ENCODE measurements at regions not wholly inside any gene's neighbourhood (a gene's known extent, or its start where the extent isn't known, plus 50 kb on each side); places are given as distances from the start of the nearest gene placed in this dataset.
"Not testable (repeated sequence)": the region's sequence is repeated elsewhere in the genome, so short reads cannot be mapped to it uniquely, and the experiment has no call there.

DNA sequence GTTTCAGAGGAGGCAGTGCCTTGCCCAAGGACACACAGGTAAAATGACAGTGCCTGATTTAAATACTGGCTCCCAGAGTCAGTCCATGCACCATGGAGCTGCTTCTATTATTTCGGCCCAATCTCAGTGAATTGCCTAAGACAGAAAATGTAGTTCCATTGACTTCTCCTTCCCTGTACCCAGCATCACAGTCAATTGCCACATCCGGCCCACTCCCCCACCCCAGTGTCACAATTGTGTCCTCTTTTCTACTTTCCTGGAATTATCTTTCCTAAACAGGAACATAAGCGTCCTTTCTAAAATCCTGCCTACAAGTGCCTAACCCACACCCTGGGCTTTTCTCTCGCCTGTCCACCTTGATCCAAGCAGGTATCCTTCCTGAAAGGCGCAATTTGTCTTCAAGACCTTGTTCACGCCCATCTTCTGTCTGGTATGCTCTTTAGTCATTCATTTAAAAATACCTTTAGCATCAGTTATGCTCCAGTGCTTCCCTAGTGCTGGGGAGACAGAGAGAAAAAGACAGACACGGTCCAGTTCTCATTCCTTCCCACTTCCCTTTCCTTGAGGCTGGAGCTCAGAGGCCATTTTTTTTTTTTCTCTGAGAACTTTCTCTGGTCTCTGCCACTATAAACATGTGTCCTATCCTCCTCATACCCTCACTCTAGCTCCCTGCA lies 411.4 kb downstream of the LIG4 start:
- H3K4me3 ChIP-seq (ENCODE audit: low read depth, low read length): no peak overlapping the region
- no peak for DNase-seq (ENCODE audit: low read depth)

DNA sequence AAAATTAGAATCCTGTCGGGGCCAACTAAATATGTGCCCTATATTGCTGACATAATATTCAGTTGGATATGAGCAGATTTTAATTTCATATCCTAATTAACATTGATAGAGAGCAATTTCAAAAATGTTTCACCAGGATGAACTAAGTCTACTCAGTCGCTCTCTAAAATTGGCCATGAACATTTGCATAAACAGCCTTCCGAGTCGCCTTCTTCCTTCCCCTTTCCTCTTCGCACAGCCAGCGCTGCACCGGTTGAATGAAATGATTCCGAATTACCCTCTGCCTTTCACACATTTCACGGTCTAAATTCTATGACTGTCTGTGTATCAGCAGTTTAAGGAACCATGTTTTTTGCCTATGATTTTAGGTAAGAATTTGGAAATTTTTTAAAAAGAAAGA lies 413.7 kb downstream of the LIG4 start:
- DNase-seq (ENCODE audit: low read depth): no peak

DNA sequence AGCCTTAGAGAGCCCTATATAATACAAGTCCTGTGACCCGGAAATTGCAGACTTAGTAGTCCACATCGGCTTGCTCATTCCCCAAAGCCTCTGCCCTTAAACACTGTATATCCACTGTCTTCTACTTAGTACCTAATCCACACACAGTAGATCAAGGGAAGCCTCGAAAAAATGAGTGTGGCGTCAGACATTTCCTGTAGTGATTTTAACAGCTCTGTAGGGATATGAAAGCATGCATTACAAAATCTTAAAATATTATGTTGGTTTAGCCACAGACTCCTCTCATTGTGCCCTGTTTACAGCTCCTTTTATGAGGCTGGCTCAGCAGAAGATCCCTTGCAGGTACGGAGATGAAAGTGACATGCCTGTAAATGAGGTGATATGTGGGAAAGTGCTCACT lies 416.3 kb downstream of the LIG4 start:
- peak; percentile 22 for DNase-seq (ENCODE audit: low read depth)
- no peak overlapping the region for H3K4me3 ChIP-seq (ENCODE audit: low read depth, low read length)

More for the DNA sequence above, 413.7 kb downstream of the LIG4 start:
- H3K4me3 ChIP-seq (ENCODE audit: low read depth, low read length): no peak overlapping the region

DNA sequence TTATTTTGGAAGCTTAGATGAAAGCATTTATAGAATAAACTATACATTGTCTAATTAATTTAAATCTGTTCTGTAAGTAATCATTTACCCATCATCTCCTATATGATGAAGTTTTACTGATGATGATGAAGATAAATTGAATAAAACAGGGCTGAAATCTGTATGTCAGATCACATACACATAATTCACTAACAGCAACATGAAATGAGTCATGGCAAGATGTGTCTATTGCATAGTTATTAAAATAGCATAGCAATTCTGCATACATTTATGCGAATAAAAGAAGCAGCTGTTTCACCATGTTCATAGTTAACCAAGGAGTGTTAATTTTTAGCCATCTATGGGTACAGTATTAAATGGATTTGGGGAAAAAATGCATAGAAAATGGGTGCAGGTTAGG lies 424.9 kb downstream of the LIG4 start:
- DNase-seq (ENCODE audit: low read depth): no peak
- H3K4me3 ChIP-seq (ENCODE audit: low read depth, low read length): no peak overlapping the region

DNA sequence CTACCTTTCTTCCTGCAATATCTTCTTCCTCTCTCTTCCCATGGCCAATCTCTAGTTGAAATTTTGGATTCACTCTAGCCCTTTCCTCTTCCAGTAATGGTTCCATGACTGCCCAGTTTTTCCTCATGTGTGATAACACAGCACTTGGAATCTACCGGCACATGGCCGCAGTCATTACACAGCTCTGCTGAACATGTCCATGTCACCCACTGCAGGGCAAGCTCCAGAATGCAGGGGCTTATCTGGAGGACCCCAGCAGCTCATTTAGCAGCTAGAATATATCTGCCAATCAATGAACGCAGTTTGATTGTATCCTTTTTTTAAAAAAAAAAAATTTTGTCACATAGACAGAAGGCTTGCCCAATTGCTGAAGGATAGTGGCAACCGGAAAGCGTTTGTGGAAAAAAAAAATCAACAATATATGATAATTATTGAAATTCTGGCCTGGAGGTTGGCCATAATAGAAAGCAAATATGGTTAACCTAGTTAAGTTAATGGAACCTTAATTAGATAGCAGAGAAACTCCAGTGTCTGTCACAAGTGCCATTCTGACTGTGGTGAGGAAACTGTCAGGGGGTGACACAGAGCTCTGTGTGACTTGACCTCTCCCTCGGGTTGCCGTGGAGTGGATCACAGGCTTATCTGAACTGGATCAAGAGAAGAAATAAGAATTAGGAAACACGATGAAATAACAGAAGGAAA lies 426.7 kb downstream of the LIG4 start:
- no peak for DNase-seq (ENCODE audit: low read depth)
- no peak overlapping the region for H3K4me3 ChIP-seq (ENCODE audit: low read depth, low read length)

DNA sequence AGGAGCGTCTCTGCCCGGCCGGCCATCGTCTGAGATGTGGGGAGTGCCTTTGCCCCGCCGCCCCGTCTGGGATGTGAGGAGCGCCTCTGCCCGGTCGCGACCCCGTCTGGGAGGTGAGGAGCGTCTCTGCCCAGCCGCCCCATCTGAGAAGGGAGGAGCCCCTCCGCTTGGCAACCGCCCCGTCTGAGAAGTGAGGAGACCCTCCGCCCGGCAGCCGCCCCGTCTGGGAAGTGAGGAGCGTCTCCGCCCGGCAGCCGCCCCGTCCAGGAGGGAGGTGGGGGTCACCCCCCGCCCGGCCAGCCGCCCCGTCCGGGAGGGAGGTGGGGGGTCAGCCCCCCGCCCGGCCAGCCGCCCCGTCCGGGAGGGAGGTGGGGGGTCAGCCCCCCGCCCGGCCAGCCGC lies 432.7 kb downstream of the LIG4 start:
- not testable (repeated sequence) for DNase-seq (ENCODE audit: low read depth); H3K4me3 ChIP-seq (ENCODE audit: low read depth, low read length)

DNA sequence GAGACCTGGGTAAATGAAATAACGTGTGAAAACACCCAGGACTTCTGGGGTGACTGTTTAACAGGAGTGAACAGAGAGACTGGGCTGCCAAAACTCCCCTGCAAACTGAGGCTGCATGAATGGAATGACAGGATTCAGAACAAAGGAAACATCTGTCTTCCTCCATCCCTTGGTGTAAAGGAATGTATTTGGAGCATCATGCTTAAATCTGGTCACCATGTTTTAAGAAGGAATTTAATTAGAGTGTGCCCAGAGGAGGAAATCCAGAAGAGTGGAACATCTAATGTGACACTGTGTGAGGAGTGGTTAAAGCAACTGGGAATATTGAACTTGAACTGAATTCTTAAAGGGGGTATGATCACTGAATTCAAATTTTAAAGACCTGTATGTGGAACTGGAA lies 437.2 kb downstream of the LIG4 start:
- no peak overlapping the region for H3K4me3 ChIP-seq (ENCODE audit: low read depth, low read length)
- no peak for DNase-seq (ENCODE audit: low read depth)

DNA sequence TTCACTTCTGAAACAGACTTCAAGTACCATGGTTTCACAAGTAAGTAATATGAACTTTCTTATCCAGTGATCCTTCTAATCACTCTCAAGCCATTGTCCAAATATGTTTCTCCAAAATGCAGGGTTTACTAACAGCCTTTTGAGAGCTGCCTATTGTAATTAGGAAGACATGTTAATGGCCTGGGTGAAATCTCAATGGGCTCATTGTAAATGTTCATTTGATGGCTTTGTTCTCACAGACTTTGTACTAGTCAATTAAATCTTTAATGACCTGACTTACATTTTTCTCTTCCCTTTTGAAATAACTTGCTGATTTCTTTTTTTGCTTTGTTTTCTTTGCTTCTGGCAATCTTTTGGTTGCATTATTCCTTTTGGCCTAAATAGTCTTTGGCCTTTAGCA lies 444.8 kb downstream of the LIG4 start:
- DNase-seq (ENCODE audit: low read depth): no peak
- no peak overlapping the region for H3K4me3 ChIP-seq (ENCODE audit: low read depth, low read length)

DNA sequence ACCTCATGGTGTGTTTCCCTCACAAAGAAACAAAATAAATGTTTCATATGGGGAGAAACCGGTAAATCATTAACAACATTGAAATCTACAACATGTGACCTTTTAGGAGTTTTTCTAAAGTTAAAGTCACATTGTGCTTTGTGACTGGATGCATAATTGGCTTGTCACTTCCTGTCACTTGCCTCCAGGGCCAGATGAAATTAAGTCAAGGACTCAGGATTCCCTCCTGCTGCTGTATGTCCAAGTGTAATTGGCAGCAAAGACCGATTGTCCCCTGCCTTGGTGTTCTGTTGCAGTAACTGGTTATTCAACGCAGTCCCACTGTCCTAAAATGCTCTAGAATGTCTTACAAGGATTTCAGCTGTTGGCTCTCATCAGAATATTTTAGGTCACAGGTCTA lies 448.2 kb downstream of the LIG4 start:
- H3K4me3 ChIP-seq (ENCODE audit: low read depth, low read length): no peak overlapping the region
- no peak for DNase-seq (ENCODE audit: low read depth)

DNA sequence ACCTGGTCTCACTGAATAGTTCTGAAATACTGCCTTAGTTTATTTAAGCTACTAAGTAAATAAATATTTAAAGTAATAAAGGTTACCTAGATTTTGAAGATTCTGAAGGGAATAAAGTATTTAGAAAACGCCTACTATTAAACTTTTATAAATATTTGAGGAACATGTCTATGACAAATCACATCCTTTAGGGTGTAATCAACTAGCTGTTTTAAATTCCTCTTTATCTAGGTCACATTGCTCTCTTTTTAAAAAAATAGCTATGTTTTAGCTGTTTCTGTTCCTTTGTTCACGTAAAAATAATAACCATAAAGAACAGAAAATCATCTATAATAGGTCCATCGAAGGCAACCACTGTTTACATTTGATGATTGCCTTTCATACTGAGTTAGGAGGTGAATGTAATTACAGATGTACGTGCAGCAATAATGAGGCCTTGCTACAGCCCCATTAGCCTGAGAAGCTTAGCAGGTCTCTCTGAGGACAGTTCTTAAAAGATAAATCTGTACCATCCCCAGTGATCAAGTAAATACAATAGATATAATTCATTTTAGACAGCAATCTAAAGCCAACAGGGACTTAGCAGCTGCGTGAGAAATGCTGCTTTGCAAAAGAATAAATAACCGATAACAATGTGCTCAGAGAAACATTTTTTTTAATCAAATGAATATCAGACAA lies 449.5 kb downstream of the LIG4 start:
- DNase-seq (ENCODE audit: low read depth): no peak
- H3K4me3 ChIP-seq (ENCODE audit: low read depth, low read length): no peak overlapping the region

DNA sequence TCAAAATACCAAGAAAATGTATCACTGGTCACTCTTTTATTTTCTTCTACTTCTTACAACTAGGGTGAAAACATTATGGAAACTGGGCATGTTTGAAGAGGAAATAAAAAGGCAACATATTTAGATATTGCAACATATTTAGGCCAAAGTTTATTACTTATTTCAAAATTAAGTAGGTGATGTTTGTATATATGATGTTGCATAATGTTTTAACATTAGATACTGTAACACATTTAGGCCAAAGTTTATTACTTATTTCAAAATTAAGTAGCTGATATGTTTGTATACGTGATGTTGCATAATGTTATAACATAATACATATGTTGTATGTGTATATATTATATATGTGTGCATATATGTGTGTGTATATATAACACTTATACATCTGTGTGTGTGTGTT lies 451.3 kb downstream of the LIG4 start:
- H3K4me3 ChIP-seq (ENCODE audit: low read depth, low read length): no peak overlapping the region
- no peak for DNase-seq (ENCODE audit: low read depth)

DNA sequence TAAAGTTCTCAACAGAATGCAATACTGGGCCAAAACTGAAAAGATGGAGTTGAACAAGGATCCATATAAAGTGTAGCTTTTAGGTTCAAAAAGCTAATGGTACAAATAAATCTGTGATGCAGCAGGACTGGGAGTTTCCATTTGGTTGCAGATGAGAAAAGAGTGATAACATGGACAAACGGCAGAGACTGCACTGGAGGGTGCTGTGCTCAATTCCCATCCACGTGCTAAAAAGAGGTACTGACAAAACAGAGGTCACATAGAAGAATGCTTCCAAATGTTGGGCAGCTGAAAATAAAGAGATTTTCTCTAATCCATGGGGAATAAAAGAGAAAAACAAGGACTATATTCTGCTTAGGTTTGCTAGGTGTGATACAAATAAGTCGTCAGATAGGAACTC lies 461.6 kb downstream of the LIG4 start:
- no peak for DNase-seq (ENCODE audit: low read depth)
- no peak overlapping the region for H3K4me3 ChIP-seq (ENCODE audit: low read depth, low read length)

DNA sequence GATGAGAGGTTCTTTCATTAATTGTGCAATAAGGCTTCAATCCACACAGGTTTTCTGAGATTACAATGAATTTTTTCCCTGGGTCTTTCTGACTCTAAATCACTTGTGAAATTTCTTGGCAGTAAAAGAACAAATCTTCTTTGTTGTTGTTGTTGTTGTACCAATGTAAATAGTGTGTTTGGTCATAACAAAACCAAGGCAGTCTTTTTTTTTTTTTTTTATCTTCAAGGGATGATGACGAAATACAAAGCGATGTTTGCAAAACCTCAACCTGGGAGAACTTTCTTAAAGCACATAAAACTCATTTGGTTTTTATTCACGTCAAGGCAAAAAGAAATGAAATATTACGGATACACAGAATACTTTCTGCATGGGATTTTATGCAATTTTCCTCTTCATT lies 462.0 kb downstream of the LIG4 start:
- no peak overlapping the region for H3K4me3 ChIP-seq (ENCODE audit: low read depth, low read length)
- DNase-seq (ENCODE audit: low read depth): no peak

DNA sequence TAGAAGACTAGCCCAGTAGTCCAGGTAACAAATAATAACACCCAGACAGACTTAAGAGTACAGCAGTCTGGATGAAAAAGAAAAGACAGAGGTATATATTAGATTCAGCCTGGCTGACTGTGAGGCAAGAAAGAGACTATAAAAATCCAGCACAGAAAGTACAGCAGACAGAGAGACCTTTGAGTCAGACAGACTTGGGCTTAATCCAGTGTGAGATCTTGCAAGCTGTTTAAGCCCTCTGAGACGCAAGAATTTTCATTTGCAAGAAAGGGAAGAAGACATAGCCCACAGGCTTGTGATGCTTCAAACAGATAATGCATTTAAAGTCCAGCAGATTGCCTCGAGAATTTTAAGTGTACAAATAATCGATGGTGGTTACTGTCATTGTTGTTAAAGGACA lies 471.4 kb downstream of the LIG4 start:
- peak; percentile 58 for DNase-seq (ENCODE audit: low read depth)
- H3K4me3 ChIP-seq (ENCODE audit: low read depth, low read length): no peak overlapping the region

DNA sequence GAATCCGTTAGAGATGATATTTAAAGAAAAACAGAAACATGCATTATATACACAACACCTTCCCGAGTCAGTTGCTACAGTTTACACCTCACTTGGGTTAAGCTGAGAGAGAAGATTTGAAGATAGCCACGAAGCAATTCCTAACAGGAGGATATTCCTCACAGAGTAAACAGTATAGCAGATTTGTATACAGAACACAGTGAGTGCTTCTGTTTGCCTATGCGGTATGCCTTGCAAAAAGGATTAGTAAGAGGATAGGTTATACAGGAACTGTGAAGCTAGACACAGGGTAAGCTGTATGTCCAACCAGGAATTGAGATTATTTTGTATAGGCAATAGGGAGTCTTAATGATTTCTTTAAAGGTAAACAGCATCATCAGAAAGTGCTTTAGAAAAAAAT lies 471.8 kb downstream of the LIG4 start:
- DNase-seq (ENCODE audit: low read depth): no peak
- H3K4me3 ChIP-seq (ENCODE audit: low read depth, low read length): no peak overlapping the region

DNA sequence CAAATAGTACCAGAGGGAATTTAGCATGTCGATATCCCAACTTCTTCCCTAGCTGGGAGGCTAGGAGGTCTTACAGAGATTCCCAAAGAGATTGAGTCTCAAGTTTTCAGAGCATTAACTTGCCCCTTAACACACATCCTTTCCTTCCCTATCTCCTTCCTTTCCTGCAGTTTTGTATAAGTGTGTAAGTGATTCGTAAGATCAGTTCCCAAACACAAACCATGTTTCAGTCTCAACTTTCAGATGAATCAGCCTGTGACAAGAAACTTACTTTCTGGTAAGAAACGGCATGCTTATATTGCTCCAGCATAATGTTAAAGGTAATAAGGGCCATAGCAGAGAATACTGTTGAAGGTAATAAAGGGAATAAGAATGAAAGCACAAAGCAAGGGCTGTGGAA lies 472.2 kb downstream of the LIG4 start:
- DNase-seq (ENCODE audit: low read depth): no peak

DNA sequence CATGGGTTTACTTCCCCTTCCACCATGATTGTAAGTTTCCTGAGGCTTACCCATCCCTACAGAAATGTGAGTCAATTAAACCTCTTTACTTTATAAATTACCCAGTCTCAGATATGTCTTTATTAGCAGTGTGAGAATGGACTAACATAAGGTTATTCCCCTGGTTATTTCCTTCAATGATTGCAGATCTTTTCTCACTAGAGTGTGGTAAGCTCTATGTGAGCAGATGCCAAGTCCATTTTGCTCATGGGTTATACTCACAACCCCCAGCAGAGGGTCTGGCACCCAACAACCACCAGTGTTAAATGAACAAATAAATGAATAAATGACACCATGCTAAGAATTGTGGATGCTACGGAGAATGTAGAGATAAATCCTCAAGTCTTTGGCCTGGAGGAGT lies 472.8 kb downstream of the LIG4 start:
- DNase-seq (ENCODE audit: low read depth): no peak
- no peak overlapping the region for H3K4me3 ChIP-seq (ENCODE audit: low read depth, low read length)

More for the DNA sequence above, 472.2 kb downstream of the LIG4 start:
- H3K4me3 ChIP-seq (ENCODE audit: low read depth, low read length): no peak overlapping the region

DNA sequence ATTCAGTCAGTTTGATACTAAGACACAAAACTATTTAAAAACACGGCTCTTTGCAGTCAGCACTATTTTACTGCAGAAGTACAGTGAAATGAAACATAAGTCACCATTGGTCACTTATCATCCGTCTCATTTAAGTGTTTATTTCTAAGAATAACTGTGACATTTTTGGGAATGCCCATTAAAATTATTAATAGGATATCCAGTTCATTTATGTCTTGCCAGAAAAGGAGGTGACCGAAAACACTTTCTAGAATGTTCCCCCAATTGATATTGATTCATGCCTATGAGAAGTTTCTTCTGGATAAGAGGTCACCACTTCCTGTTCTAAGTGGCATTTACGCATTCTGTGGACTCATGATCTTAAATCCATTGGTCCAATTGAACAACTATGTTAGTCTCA lies 477.3 kb downstream of the LIG4 start:
- no peak for DNase-seq (ENCODE audit: low read depth)
- H3K4me3 ChIP-seq (ENCODE audit: low read depth, low read length): no peak overlapping the region

DNA sequence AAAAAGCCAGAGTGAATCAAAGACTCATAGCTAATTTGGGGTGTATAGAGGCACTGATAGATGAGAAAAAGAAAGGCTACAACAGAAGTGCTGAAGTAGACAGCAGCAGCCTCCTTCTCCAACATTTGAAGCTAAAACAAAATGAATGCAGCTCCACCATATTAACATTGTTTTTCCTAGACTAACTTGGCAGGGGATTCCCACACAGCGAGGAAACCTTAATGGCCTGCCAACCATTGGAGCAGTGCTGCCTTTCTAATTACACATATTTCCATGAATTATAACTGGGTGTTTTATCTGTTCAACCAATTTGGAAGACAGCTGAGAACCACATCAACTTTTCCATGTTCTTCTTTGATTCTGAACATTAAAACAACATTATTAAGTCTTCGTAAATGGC lies 478.6 kb downstream of the LIG4 start:
- H3K4me3 ChIP-seq (ENCODE audit: low read depth, low read length): no peak overlapping the region
- no peak for DNase-seq (ENCODE audit: low read depth)

DNA sequence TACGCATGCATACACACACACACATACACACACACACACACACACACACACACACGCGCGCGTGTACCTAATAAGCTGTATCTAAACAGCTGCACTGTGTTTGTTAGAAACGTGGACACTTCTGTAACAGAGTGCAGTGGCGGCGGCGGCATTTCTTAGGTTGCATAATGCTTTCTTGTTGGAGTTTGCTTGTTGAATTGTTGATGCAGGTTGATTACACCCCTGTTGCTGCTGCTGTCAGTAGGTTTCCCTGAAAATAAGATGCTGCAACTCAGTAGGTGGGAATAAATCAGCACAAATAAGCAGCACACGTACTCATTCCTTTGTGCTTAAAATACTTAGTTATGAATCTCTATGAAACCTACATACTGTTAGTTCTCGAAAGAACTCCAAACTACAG lies 479.2 kb downstream of the LIG4 start:
- H3K4me3 ChIP-seq (ENCODE audit: low read depth, low read length): no peak overlapping the region
- DNase-seq (ENCODE audit: low read depth): no peak
